ENCODE measurements at regions not wholly inside any gene's neighbourhood (a gene's known extent, or its start where the extent isn't known, plus 50 kb on each side); places are given as distances from the start of the nearest gene placed in this dataset.

GRCh38 chr3:117476572-117476971 is 767.0 kb downstream of the TUSC7 start:
- no peak for TF ChIP-seq EZH2 (IDR thresholded peaks at IDR 0.05; ENCODE audit: insufficient read depth, poor library complexity, severe bottlenecking)
- no peak for TF ChIP-seq EZH2phosphoT487 (IDR thresholded peaks at IDR 0.05; ENCODE audit: insufficient read depth, low read depth)

All from GM23248 (cell line).